Liver (tissue), 8 donors: ENCODE measurements at regions not wholly inside any gene's neighbourhood (a gene's known extent, or its start where the extent isn't known, plus 50 kb on each side); places are given as distances from the start of the nearest gene placed in this dataset.

Experiments
- DNase-seq: peaks from one replicate; pipeline ENCODE4 v3.0.0-alpha.2; 2017; ENCODE audit warnings: low spot score
- H3K27ac ChIP-seq, 2 donors: one replicate each; pipeline ENCODE4 v1.7.0; 2013; ENCODE audit warnings: inconsistent platforms in 2 of 2, low read length in 2 of 2, control low read depth in 1 of 2, low read depth in 1 of 2, mild to moderate bottlenecking in 1 of 2
- H3K27me3 ChIP-seq, 4 donors: one replicate each; pipeline versions ENCODE4 v1.6.1 to v1.7.0; 2013; ENCODE audit warnings: low read length in 3 of 4, inconsistent platforms in 1 of 4, mild to moderate bottlenecking in 1 of 4, moderate library complexity in 1 of 4; ENCODE audit not compliant: control insufficient read depth in 4 of 4, insufficient read depth in 4 of 4
- H3K36me3 ChIP-seq, 4 donors: one replicate each; pipeline versions ENCODE4 v1.6.1 to v1.7.0; 2013; ENCODE audit warnings: low read length in 3 of 4, mild to moderate bottlenecking in 3 of 4, low read depth in 1 of 4, moderate library complexity in 1 of 4; ENCODE audit not compliant: control insufficient read depth in 4 of 4, insufficient read depth in 3 of 4
- H3K4me1 ChIP-seq, 4 donors: one replicate each; pipeline versions ENCODE4 v1.6.1 to v1.7.0; 2013; ENCODE audit warnings: low read length in 3 of 4, mild to moderate bottlenecking in 3 of 4, moderate library complexity in 1 of 4; ENCODE audit not compliant: control insufficient read depth in 4 of 4, insufficient read depth in 4 of 4
- H3K4me3 ChIP-seq, 3 donors: one replicate each; pipeline versions ENCODE4 v1.6.1 to v1.7.0; 2013; ENCODE audit warnings: low read length in 3 of 3, control low read depth in 1 of 3, low read depth in 1 of 3, mild to moderate bottlenecking in 1 of 3
- H3K9ac ChIP-seq, 2 donors: one replicate each; pipeline ENCODE4 v1.7.0; 2013; ENCODE audit warnings: low read length in 2 of 2, mild to moderate bottlenecking in 2 of 2, moderate library complexity in 2 of 2, control low read depth in 1 of 2, low read depth in 1 of 2
- H3K9me3 ChIP-seq, 4 donors: one replicate each; pipeline versions ENCODE4 v1.6.1 to v1.7.0; 2013; ENCODE audit warnings: low read length in 3 of 4; ENCODE audit not compliant: control insufficient read depth in 4 of 4
- ATF3 ChIP-seq: IDR thresholded peaks from 2 replicates; pipeline ENCODE4 v1.6.1; 2016; ENCODE audit warnings: antibody characterized with exemption
- CTCF ChIP-seq: fragments of 150-350 bp; IDR thresholded peaks from 2 replicates; pipeline ENCODE4 v1.5.1; 2017; ENCODE audit warnings: improper control_type of control experiment, low read depth, low read length; ENCODE audit not compliant: missing input control
- EGR1 ChIP-seq, 2 donors: IDR thresholded peaks; 2 replicates each; pipeline ENCODE4 v1.6.1; 2016 to 2018; ENCODE audit warnings: antibody characterized with exemption in 2 of 2, low read depth in 2 of 2
- FOXA1 ChIP-seq: IDR thresholded peaks from 2 replicates; pipeline ENCODE4 v1.6.1; 2016; ENCODE audit warnings: antibody characterized with exemption
- FOXA2 ChIP-seq: IDR thresholded peaks from 2 replicates; pipeline ENCODE4 v1.6.1; 2016; ENCODE audit warnings: antibody characterized with exemption
- GABPA ChIP-seq, 2 donors: IDR thresholded peaks in 1 of 2; conservative IDR thresholded peaks in 1 of 2; 2 replicates each; pipeline ENCODE4 v1.6.1; 2016; ENCODE audit warnings: antibody characterized with exemption in 2 of 2, mild to moderate bottlenecking in 1 of 2, moderate library complexity in 1 of 2
- HNF4G ChIP-seq: IDR thresholded peaks from 2 replicates; pipeline ENCODE4 v1.6.1; 2016; ENCODE audit warnings: antibody characterized with exemption
- JUND ChIP-seq, 2 donors: IDR thresholded peaks; 2 replicates each; pipeline ENCODE4 v1.6.1; 2016; ENCODE audit warnings: antibody characterized with exemption in 2 of 2
- MAX ChIP-seq: IDR thresholded peaks from 2 replicates; pipeline ENCODE4 v1.6.1; 2016; ENCODE audit warnings: antibody characterized with exemption
- NR2F2 ChIP-seq: IDR thresholded peaks from 2 replicates; pipeline ENCODE4 v1.6.1; 2016; ENCODE audit warnings: antibody characterized with exemption
- RAD21 ChIP-seq, 2 donors: IDR thresholded peaks; 2 replicates each; pipeline ENCODE4 v1.6.1; 2016; ENCODE audit warnings: antibody characterized with exemption in 2 of 2, mild to moderate bottlenecking in 2 of 2
- REST ChIP-seq: IDR thresholded peaks from 2 replicates; pipeline ENCODE4 v1.6.1; 2016; ENCODE audit warnings: antibody characterized with exemption, mild to moderate bottlenecking
- RXRA ChIP-seq, 2 donors: IDR thresholded peaks; 2 replicates each; pipeline ENCODE4 v1.6.1; 2017 to 2018; ENCODE audit warnings: antibody characterized with exemption in 2 of 2, mild to moderate bottlenecking in 1 of 2
- SP1 ChIP-seq: IDR thresholded peaks from 2 replicates; pipeline ENCODE4 v1.6.1; 2018; ENCODE audit warnings: antibody characterized with exemption, mild to moderate bottlenecking
- TAF1 ChIP-seq: conservative IDR thresholded peaks from 2 replicates; pipeline ENCODE4 v1.6.1; 2016; ENCODE audit warnings: antibody characterized with exemption, mild to moderate bottlenecking
- YY1 ChIP-seq: IDR thresholded peaks from 2 replicates; pipeline ENCODE4 v1.6.1; 2016; ENCODE audit warnings: antibody characterized with exemption, mild to moderate bottlenecking
- ZBTB33 ChIP-seq: IDR thresholded peaks from 2 replicates; pipeline ENCODE4 v1.6.1; 2016; ENCODE audit warnings: antibody characterized with exemption
- WGBS: extraction: QIAGEN DNeasy Blood & Tissue Kit; methylation state at CpG from one replicate; pipeline ENCODE4 v1.1.7; 2013; 5-methylcytosine and 5-hydroxymethylcytosine counted together
- donor health status: healthy.
- donor health status: healthy.
- donor health status: healthy.
- donor health status: healthy.
- donor health status: healthy.

- no peak for TF ChIP-seq ZBTB33
These were observed 116.6 kb upstream of the RBBP8 start (continued) for GRCh38 chr18:22816266-22817176.

- H3K27me3 ChIP-seq, result no peaks in the 10 kb centered on the region
- no peaks in the 10 kb centered on the region for H3K9me3 ChIP-seq
- no peak for DNase-seq
- no peak overlapping the region for H3K9ac ChIP-seq
- no peak overlapping the region for H3K27ac ChIP-seq
- H3K36me3 ChIP-seq, result no peaks in the 10 kb centered on the region
- peaks cover 0 to 3% (median 3%) of the 10 kb centered on the region in 4 donors for H3K4me1 ChIP-seq
- H3K4me3 ChIP-seq, result no peak overlapping the region
- TF ChIP-seq TAF1 (no peak), HNF4G (no peak), FOXA1 (no peak), ATF3 (no peak), REST (no peak), NR2F2 (no peak), GABPA (IDR thresholded peaks at IDR 0.05 in 1 of 2, conservative IDR thresholded peaks at IDR 0.05 in 1 of 2) (no peak), SP1 (no peak), JUND (IDR thresholded peaks at IDR 0.05) (no peak), FOXA2 (no peak), MAX (no peak), ZBTB33 (no peak), CTCF (no peak), RAD21 (IDR thresholded peaks at IDR 0.05) (no peak), EGR1 (IDR thresholded peaks at IDR 0.05; ENCODE audit: low read depth in 2 of 2) (no peak), RXRA (IDR thresholded peaks at IDR 0.05) (no peak), YY1 (no peak)
- WGBS, result 59% methylated on average over 1 of the region's 1 CpG
These were observed 115.3 kb upstream of the RBBP8 start for GRCh38 chr18:22817844-22818243.
